WTC11 (cell line): ENCODE measurements at regions not wholly inside any gene's neighbourhood (a gene's known extent, or its start where the extent isn't known, plus 50 kb on each side); places are given as distances from the start of the nearest gene placed in this dataset.

Experiments
- ATAC-seq: fragments of 200-7000 bp; cut with Tn5 transposase; 2 replicates; pipeline ENCODE4 v1.10.0; 2021; ENCODE audit warnings: mild to moderate bottlenecking, moderate library complexity
- CTCF ChIA-PET: fragments of 300-600 bp; sonication (Branson Sonifier 250); formaldehyde crosslinking; loops from one replicate; lab custom pipeline; 2021; ENCODE audit warnings: antibody characterized with exemption; lab: Charles Lee
- POLR2A ChIA-PET: fragments of 350-600 bp; sonication (Branson Sonifier 250); formaldehyde crosslinking; loops from one replicate; lab custom pipeline; 2021; ENCODE audit warnings: antibody characterized with exemption; lab: Charles Lee
- DNase-seq: peaks from one replicate; pipeline ENCODE4 v3.0.0; 2021; ENCODE audit warnings: low spot score
- H3K27ac Mint-ChIP-seq: 2 replicates; pipeline ENCODE4 v1.8.0; 2021; ENCODE audit warnings: mixed read lengths
- H3K27me3 Mint-ChIP-seq: 2 replicates; pipeline ENCODE4 v1.8.0; 2021; ENCODE audit warnings: low read depth, mild to moderate bottlenecking, moderate library complexity, mixed read lengths
- H3K36me3 Mint-ChIP-seq: 2 replicates; pipeline ENCODE4 v1.8.0; 2021; ENCODE audit warnings: mixed read lengths
- H3K4me1 Mint-ChIP-seq: 2 replicates; pipeline ENCODE4 v1.8.0; 2022; ENCODE audit warnings: mixed read lengths
- H3K4me3 Mint-ChIP-seq: 2 replicates; pipeline ENCODE4 v1.8.0; 2021; ENCODE audit warnings: mild to moderate bottlenecking, moderate library complexity, mixed read lengths
- H3K9me3 Mint-ChIP-seq: 2 replicates; pipeline ENCODE4 v1.8.0; 2021; ENCODE audit warnings: mixed read lengths
- CREM ChIP-seq: sonication (generic); formaldehyde crosslinking; IDR thresholded peaks from 2 replicates; pipeline ENCODE4 v1.8.1; 2022; ENCODE audit warnings: mild to moderate bottlenecking, missing genetic modification reagents, moderate library complexity
- FOXK1 ChIP-seq: sonication (generic); formaldehyde crosslinking; IDR thresholded peaks from 2 replicates; pipeline ENCODE4 v1.8.0; 2022; ENCODE audit warnings: mild to moderate bottlenecking, moderate library complexity, missing genetic modification reagents
- GTF2I ChIP-seq: fragments of 250-450 bp; sonication (Bioruptor Pico); conservative IDR thresholded peaks from 2 replicates; pipeline ENCODE4 v1.4.0; 2021; ENCODE audit warnings: mild to moderate bottlenecking
- IRF2 ChIP-seq: sonication (generic); formaldehyde crosslinking; IDR thresholded peaks from 2 replicates; pipeline ENCODE4 v1.8.0; 2022; ENCODE audit warnings: low read depth, missing genetic modification reagents, borderline replicate concordance
- MYBL2 ChIP-seq: sonication (generic); formaldehyde crosslinking; IDR thresholded peaks from 2 replicates; pipeline ENCODE4 v1.8.1; 2023; ENCODE audit warnings: mild to moderate bottlenecking, moderate library complexity, missing genetic modification reagents
- NFE2L1 ChIP-seq: sonication (generic); formaldehyde crosslinking; IDR thresholded peaks from 2 replicates; pipeline ENCODE4 v1.8.1; 2023; ENCODE audit warnings: missing genetic modification reagents
- NR1H2 ChIP-seq: sonication (generic); formaldehyde crosslinking; IDR thresholded peaks from 2 replicates; pipeline ENCODE4 v1.9.0; 2021; ENCODE audit warnings: mild to moderate bottlenecking, moderate library complexity, missing genetic modification reagents
- PRRX2 ChIP-seq: fragments of 250-450 bp; sonication (Bioruptor Pico); IDR thresholded peaks from 2 replicates; pipeline ENCODE4 v1.8.0; 2021; ENCODE audit warnings: mild to moderate bottlenecking
- SMAD4 ChIP-seq: sonication (generic); formaldehyde crosslinking; IDR thresholded peaks from 2 replicates; pipeline ENCODE4 v1.8.0; 2022; ENCODE audit warnings: mild to moderate bottlenecking, missing genetic modification reagents
- ZNF396 ChIP-seq: fragments of 250-450 bp; sonication (Bioruptor Pico); IDR thresholded peaks from 2 replicates; pipeline ENCODE4 v1.8.0; 2021; ENCODE audit warnings: mild to moderate bottlenecking, moderate library complexity, borderline replicate concordance
- ZNF423 ChIP-seq: fragments of 250-450 bp; sonication (Bioruptor Pico); IDR thresholded peaks from 2 replicates; pipeline ENCODE4 v2.1.2; 2022; ENCODE audit warnings: mild to moderate bottlenecking, moderate library complexity
- TF ChIP-seq, protein P1 (sequence below): sonication (generic); formaldehyde crosslinking; IDR thresholded peaks from 2 replicates; pipeline ENCODE4 v1.8.1; 2023; ENCODE audit warnings: mild to moderate bottlenecking, missing genetic modification reagents, moderate library complexity
- TF ChIP-seq, protein P2 (sequence below): sonication (generic); formaldehyde crosslinking; IDR thresholded peaks from 2 replicates; pipeline ENCODE4 v1.8.0; 2022; ENCODE audit warnings: mild to moderate bottlenecking, missing genetic modification reagents
- TF ChIP-seq, protein P3 (sequence below): fragments of 250-450 bp; sonication (Bioruptor Pico); IDR thresholded peaks from 2 replicates; pipeline ENCODE4 v1.9.0; 2021; ENCODE audit warnings: moderate library complexity, mild to moderate bottlenecking, inconsistent platforms, borderline replicate concordance
- TF ChIP-seq, protein P4 (sequence below): sonication (generic); formaldehyde crosslinking; conservative IDR thresholded peaks from 2 replicates; pipeline ENCODE4 v1.8.1; 2022; ENCODE audit warnings: mild to moderate bottlenecking, missing genetic modification reagents
- TF ChIP-seq, protein P5 (sequence below): fragments of 250-450 bp; sonication (Bioruptor Pico); IDR thresholded peaks from 2 replicates; pipeline ENCODE4 v1.9.0; 2021; ENCODE audit warnings: mild to moderate bottlenecking
- TF ChIP-seq, protein P6 (sequence below): sonication (generic); formaldehyde crosslinking; IDR thresholded peaks from 2 replicates; pipeline ENCODE4 v1.8.0; 2023; ENCODE audit warnings: missing genetic modification reagents, mild to moderate bottlenecking, borderline replicate concordance
- TF ChIP-seq, protein P7 (sequence below): sonication (generic); formaldehyde crosslinking; IDR thresholded peaks from 2 replicates; pipeline ENCODE4 v1.8.1; 2023; ENCODE audit warnings: mild to moderate bottlenecking, missing genetic modification reagents

DNA sequence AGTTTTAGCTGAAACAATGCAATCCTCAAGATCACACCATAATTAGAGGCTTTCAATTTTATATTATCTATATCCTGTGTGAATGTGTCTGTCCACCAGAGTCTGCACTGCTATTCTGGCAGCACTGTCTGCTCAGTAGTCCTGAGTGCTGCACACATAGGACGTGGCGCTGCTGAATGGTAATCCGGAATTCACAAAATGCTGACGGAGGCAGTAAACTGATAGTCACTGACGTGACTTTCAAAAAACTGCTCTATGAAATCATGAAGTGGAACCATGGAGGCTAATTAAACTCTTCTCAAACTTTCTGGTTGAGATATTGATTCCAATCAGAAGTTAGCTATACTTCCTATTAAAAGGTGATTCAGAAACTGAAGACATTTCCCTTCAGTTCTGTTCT is 190.8 kb upstream of the NOX3 start (continued):
- TF ChIP-seq, protein P1, sequence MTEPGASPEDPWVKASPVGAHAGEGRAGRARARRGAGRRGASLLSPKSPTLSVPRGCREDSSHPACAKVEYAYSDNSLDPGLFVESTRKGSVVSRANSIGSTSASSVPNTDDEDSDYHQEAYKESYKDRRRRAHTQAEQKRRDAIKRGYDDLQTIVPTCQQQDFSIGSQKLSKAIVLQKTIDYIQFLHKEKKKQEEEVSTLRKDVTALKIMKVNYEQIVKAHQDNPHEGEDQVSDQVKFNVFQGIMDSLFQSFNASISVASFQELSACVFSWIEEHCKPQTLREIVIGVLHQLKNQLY (CRISPR knock-in tag): no peak

DNA sequence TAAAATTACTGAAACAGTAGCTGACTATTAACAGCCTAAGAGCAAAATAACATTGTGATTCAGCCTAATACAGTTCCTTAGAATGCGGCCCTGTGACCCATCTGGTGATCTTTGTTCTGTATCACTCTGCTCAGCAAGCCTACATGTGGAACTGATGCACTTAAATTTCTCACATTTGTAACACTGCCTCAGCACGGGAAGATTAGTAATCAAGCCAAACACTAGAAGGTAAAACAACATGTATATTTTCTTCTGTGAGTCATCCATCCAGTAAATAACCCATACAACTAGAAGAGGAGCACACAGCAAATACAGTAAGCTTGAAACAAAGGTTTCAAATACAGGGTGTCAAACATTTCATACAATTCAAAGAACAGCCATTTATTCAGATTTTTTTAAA is 189.7 kb upstream of the NOX3 start:
- TF ChIP-seq MYBL2 (CRISPR knock-in tag) (no peak), SMAD4 (CRISPR knock-in tag) (no peak), PRRX2 (CRISPR knock-in tag) (no peak), NR1H2 (CRISPR knock-in tag) (no peak), ZNF396 (no peak), NFE2L1 (CRISPR knock-in tag) (no peak)
- TF ChIP-seq, protein P2, sequence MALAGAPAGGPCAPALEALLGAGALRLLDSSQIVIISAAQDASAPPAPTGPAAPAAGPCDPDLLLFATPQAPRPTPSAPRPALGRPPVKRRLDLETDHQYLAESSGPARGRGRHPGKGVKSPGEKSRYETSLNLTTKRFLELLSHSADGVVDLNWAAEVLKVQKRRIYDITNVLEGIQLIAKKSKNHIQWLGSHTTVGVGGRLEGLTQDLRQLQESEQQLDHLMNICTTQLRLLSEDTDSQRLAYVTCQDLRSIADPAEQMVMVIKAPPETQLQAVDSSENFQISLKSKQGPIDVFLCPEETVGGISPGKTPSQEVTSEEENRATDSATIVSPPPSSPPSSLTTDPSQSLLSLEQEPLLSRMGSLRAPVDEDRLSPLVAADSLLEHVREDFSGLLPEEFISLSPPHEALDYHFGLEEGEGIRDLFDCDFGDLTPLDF (CRISPR knock-in tag): no peak
- TF ChIP-seq, protein P3, sequence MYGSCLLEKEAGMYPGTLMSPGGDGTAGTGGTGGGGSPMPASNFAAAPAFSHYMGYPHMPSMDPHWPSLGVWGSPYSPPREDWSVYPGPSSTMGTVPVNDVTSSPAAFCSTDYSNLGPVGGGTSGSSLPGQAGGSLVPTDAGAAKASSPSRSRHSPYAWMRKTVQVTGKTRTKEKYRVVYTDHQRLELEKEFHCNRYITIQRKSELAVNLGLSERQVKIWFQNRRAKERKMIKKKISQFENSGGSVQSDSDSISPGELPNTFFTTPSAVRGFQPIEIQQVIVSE (CRISPR knock-in tag): no peak
- TF ChIP-seq, protein P4, sequence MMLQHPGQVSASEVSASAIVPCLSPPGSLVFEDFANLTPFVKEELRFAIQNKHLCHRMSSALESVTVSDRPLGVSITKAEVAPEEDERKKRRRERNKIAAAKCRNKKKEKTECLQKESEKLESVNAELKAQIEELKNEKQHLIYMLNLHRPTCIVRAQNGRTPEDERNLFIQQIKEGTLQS (CRISPR knock-in tag): no peak
- TF ChIP-seq, protein P5, sequence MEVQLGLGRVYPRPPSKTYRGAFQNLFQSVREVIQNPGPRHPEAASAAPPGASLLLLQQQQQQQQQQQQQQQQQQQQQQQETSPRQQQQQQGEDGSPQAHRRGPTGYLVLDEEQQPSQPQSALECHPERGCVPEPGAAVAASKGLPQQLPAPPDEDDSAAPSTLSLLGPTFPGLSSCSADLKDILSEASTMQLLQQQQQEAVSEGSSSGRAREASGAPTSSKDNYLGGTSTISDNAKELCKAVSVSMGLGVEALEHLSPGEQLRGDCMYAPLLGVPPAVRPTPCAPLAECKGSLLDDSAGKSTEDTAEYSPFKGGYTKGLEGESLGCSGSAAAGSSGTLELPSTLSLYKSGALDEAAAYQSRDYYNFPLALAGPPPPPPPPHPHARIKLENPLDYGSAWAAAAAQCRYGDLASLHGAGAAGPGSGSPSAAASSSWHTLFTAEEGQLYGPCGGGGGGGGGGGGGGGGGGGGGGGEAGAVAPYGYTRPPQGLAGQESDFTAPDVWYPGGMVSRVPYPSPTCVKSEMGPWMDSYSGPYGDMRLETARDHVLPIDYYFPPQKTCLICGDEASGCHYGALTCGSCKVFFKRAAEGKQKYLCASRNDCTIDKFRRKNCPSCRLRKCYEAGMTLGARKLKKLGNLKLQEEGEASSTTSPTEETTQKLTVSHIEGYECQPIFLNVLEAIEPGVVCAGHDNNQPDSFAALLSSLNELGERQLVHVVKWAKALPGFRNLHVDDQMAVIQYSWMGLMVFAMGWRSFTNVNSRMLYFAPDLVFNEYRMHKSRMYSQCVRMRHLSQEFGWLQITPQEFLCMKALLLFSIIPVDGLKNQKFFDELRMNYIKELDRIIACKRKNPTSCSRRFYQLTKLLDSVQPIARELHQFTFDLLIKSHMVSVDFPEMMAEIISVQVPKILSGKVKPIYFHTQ: no peak
- CTCF ChIA-PET: no interaction called here
- ATAC-seq (no peak), DNase-seq (no peak)
- peaks cover 14% of the 10 kb centered on the region for H3K4me1 Mint-ChIP-seq
- peaks cover 17% of the 10 kb centered on the region for H3K9me3 Mint-ChIP-seq
- POLR2A ChIA-PET: no interaction called here
- peaks cover 15% of the 10 kb centered on the region for H3K36me3 Mint-ChIP-seq
- H3K27me3 Mint-ChIP-seq: no peaks in the 10 kb centered on the region
- H3K27ac Mint-ChIP-seq: no peak overlapping the region
- H3K4me3 Mint-ChIP-seq: no peak overlapping the region

DNA sequence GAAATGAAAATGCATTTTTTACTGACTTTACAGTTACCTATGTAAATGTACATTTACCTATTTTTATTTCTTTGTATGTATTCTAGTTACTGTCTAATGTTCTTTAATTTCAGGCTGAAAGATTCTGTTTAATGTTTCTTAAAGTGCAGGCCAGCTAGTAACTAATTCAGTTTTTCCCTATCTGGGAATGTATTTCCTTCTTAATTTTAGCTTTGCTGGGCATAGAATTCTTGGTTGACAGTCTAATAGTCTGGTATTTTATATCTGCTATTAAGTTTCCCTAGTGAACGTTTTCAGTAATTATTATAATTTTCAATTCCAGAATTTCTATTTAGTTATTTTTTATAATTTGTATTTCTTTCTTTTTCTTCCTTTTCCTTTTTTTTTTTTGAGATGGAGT is 186.0 kb upstream of the NOX3 start:
- no peak for ATAC-seq
- Mint-ChIP-seq H3K4me3 (no peak overlapping the region), H3K4me1 (peaks cover 3% of the 10 kb centered on the region), H3K27ac (no peak overlapping the region), H3K36me3 (peaks cover 19% of the 10 kb centered on the region), H3K27me3 (no peaks in the 10 kb centered on the region), H3K9me3 (peaks cover 36% of the 10 kb centered on the region)
- ChIA-PET POLR2A (no interaction called here), CTCF (no interaction called here)
- no peak for DNase-seq
- no peak for TF ChIP-seq NR1H2 (CRISPR knock-in tag)
- TF ChIP-seq, protein P6, sequence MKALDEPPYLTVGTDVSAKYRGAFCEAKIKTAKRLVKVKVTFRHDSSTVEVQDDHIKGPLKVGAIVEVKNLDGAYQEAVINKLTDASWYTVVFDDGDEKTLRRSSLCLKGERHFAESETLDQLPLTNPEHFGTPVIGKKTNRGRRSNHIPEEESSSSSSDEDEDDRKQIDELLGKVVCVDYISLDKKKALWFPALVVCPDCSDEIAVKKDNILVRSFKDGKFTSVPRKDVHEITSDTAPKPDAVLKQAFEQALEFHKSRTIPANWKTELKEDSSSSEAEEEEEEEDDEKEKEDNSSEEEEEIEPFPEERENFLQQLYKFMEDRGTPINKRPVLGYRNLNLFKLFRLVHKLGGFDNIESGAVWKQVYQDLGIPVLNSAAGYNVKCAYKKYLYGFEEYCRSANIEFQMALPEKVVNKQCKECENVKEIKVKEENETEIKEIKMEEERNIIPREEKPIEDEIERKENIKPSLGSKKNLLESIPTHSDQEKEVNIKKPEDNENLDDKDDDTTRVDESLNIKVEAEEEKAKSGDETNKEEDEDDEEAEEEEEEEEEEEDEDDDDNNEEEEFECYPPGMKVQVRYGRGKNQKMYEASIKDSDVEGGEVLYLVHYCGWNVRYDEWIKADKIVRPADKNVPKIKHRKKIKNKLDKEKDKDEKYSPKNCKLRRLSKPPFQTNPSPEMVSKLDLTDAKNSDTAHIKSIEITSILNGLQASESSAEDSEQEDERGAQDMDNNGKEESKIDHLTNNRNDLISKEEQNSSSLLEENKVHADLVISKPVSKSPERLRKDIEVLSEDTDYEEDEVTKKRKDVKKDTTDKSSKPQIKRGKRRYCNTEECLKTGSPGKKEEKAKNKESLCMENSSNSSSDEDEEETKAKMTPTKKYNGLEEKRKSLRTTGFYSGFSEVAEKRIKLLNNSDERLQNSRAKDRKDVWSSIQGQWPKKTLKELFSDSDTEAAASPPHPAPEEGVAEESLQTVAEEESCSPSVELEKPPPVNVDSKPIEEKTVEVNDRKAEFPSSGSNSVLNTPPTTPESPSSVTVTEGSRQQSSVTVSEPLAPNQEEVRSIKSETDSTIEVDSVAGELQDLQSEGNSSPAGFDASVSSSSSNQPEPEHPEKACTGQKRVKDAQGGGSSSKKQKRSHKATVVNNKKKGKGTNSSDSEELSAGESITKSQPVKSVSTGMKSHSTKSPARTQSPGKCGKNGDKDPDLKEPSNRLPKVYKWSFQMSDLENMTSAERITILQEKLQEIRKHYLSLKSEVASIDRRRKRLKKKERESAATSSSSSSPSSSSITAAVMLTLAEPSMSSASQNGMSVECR (CRISPR knock-in tag): no peak
- no peak for TF ChIP-seq GTF2I (CRISPR knock-in tag)
- no peak for TF ChIP-seq ZNF423 (CRISPR knock-in tag)
- TF ChIP-seq CREM: no peak
- no peak for TF ChIP-seq IRF2 (CRISPR knock-in tag)
- no peak for TF ChIP-seq FOXK1 (CRISPR knock-in tag)
- TF ChIP-seq, protein P7, sequence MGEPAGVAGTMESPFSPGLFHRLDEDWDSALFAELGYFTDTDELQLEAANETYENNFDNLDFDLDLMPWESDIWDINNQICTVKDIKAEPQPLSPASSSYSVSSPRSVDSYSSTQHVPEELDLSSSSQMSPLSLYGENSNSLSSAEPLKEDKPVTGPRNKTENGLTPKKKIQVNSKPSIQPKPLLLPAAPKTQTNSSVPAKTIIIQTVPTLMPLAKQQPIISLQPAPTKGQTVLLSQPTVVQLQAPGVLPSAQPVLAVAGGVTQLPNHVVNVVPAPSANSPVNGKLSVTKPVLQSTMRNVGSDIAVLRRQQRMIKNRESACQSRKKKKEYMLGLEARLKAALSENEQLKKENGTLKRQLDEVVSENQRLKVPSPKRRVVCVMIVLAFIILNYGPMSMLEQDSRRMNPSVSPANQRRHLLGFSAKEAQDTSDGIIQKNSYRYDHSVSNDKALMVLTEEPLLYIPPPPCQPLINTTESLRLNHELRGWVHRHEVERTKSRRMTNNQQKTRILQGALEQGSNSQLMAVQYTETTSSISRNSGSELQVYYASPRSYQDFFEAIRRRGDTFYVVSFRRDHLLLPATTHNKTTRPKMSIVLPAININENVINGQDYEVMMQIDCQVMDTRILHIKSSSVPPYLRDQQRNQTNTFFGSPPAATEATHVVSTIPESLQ (CRISPR knock-in tag): no peak
